HL-60 (cell line): ENCODE measurements at regions not wholly inside any gene's neighbourhood (a gene's known extent, or its start where the extent isn't known, plus 50 kb on each side); places are given as distances from the start of the nearest gene placed in this dataset.
"Not testable (repeated sequence)": the region's sequence is repeated elsewhere in the genome, so short reads cannot be mapped to it uniquely, and the experiment has no call there.

Experiments
- DNase-seq, 2 experiments: peaks; one replicate each; pipeline ENCODE4 v3.0.0-alpha.2; 2010 to 2020; ENCODE audit warnings: low read depth in 1 of 2, low spot score in 1 of 2
- H3K27ac ChIP-seq: fragments of 250-450 bp; sonication (Bioruptor Pico); replicated peaks from 2 replicates; pipeline ENCODE4 v1.5.1; 2020; ENCODE audit warnings: mild to moderate bottlenecking, moderate library complexity
- H3K27me3 ChIP-seq: fragments of 250-450 bp; sonication (Bioruptor Pico); 2 replicates; pipeline ENCODE4 v1.5.1; 2021; ENCODE audit warnings: mild to moderate bottlenecking, moderate library complexity; ENCODE audit not compliant: insufficient read depth, poor library complexity, severe bottlenecking
- H3K4me3 ChIP-seq: replicated peaks from 2 replicates; pipeline ENCODE4 v1.5.1; 2011; ENCODE audit warnings: mild to moderate bottlenecking, control low read depth, low read length; ENCODE audit not compliant: insufficient read depth
- CTCF ChIP-seq: IDR thresholded peaks from one replicate; pipeline ENCODE4 v1.5.1; 2011; ENCODE audit warnings: low read length, control low read depth, inconsistent platforms; ENCODE audit not compliant: insufficient read depth
- GABPA ChIP-seq: IDR thresholded peaks from 2 replicates; pipeline ENCODE4 v1.6.1; 2012; ENCODE audit warnings: low read depth
- POLR2AphosphoS5 ChIP-seq: IDR thresholded peaks from 2 replicates; pipeline ENCODE4 v1.6.1; 2012; ENCODE audit warnings: low read depth
- REST ChIP-seq: IDR thresholded peaks from 2 replicates; pipeline ENCODE4 v1.6.1; 2012; ENCODE audit warnings: low read depth; ENCODE audit not compliant: insufficient replicate concordance
- SPI1 ChIP-seq: IDR thresholded peaks from 2 replicates; pipeline ENCODE4 v1.6.1; 2012; ENCODE audit warnings: low read depth, mild to moderate bottlenecking, borderline replicate concordance

- TF ChIP-seq REST: no peak
- TF ChIP-seq SPI1: no peak
- TF ChIP-seq GABPA: no peak
- no peak for TF ChIP-seq CTCF
- no peak for TF ChIP-seq POLR2AphosphoS5
- Histone ChIP-seq H3K27ac (no peak overlapping the region), H3K4me3 (no peak overlapping the region), H3K27me3 (no peaks in the 10 kb centered on the region)
- DNase-seq: no peak
Measured at GRCh38 chr7:131083781-131084180, 243.9 kb upstream of the MKLN1 start.

GRCh38 chr7:131084336-131084735 lies 243.3 kb upstream of the MKLN1 start:
- not testable (repeated sequence) for H3K4me3 ChIP-seq, DNase-seq, H3K27ac ChIP-seq, H3K27me3 ChIP-seq

- no peak for TF ChIP-seq POLR2AphosphoS5
- TF ChIP-seq CTCF: no peak
- no peak for TF ChIP-seq SPI1
- no peak for TF ChIP-seq REST
- no peak for TF ChIP-seq GABPA
- DNase-seq: no peak
- no peak overlapping the region for H3K27ac ChIP-seq
Measured at GRCh38 chr7:131087756-131088658, 239.7 kb upstream of the MKLN1 start.

GRCh38 chr7:131090188-131090587 lies 237.5 kb upstream of the MKLN1 start:
- H3K27ac ChIP-seq: no peak overlapping the region
- TF ChIP-seq SPI1: no peak
- no peak for TF ChIP-seq POLR2AphosphoS5
- no peak for DNase-seq
- H3K4me3 ChIP-seq: no peak overlapping the region
- H3K27me3 ChIP-seq: no peaks in the 10 kb centered on the region

More at GRCh38 chr7:131087756-131088658, 239.7 kb upstream of the MKLN1 start:
- H3K27me3 ChIP-seq: no peaks in the 10 kb centered on the region
- no peak overlapping the region for H3K4me3 ChIP-seq
